A673 (cell line): ENCODE measurements at regions not wholly inside any gene's neighbourhood (a gene's known extent, or its start where the extent isn't known, plus 50 kb on each side); places are given as distances from the start of the nearest gene placed in this dataset.

Source experiments
- CTCF ChIP-seq: fragments of 300-800, 200-600 bp; sonication (generic); conservative IDR thresholded peaks from 2 replicates; pipeline ENCODE4 v1.5.1; 2017; ENCODE audit warnings: low read depth, mild to moderate bottlenecking, antibody characterized with exemption, low read length, moderate library complexity, mixed read lengths
- EZH2 ChIP-seq: fragments of 200-600 bp; sonication (generic); IDR thresholded peaks from 2 replicates; pipeline ENCODE4 v1.6.1; 2017; ENCODE audit warnings: borderline replicate concordance, low read depth, mild to moderate bottlenecking, mixed read lengths, antibody characterized with exemption, low read length; ENCODE audit not compliant: poor library complexity, severe bottlenecking

- TF ChIP-seq EZH2 (no peak), CTCF (no peak)
These were observed 647.7 kb downstream of the BCL11A start for GRCh38 chr2:59905731-59906130.
